IMR-90 (cell line): ENCODE measurements at regions not wholly inside any gene's neighbourhood (a gene's known extent, or its start where the extent isn't known, plus 50 kb on each side); places are given as distances from the start of the nearest gene placed in this dataset.

Source experiments
- ATAC-seq: fragments of 200-7000 bp; cut with Tn5 transposase; 2 replicates; pipeline ENCODE4 v1.9.1; 2020; ENCODE audit warnings: low read depth, mild to moderate bottlenecking, moderate library complexity
- BruUV-seq: library from RNA; stranded (reverse); fragments of 400-500 nt; replicated peaks from 2 replicates; lab custom pipeline; 2021; lab: Mats Ljungman, UMichigan
- CTCF ChIA-PET: fragments of 300-600 bp; formaldehyde crosslinking; extraction: SDS; loops from one replicate; lab custom pipeline; 2021; ENCODE audit warnings: antibody characterized with exemption; lab: Yijun Ruan, JAX
- POLR2A ChIA-PET: fragments of 300-600 bp; sonication (Branson Sonifier 250); formaldehyde crosslinking; loops from one replicate; lab custom pipeline; 2022; ENCODE audit warnings: antibody characterized with exemption; ENCODE audit not compliant: unreplicated experiment; lab: Charles Lee
- DNase-seq: peaks from one replicate; pipeline ENCODE4 v3.0.0; 2013
- H2AFZ ChIP-seq: replicated peaks from 2 replicates; pipeline ENCODE3; 2013; ENCODE audit warnings: low read length, mild to moderate bottlenecking; ENCODE audit not compliant: poor library complexity
- H2AK5ac ChIP-seq: 2 replicates; pipeline ENCODE4 v1.6.1; 2013; ENCODE audit warnings: low read depth, low read length, inconsistent platforms
- H2AK9ac ChIP-seq: replicated peaks from 2 replicates; pipeline ENCODE3; 2013; ENCODE audit warnings: mild to moderate bottlenecking, low read depth, low read length, moderate library complexity; ENCODE audit not compliant: poor library complexity
- H2BK120ac ChIP-seq: 2 replicates; pipeline ENCODE4 v1.6.1; 2013; ENCODE audit warnings: low read depth, low read length, inconsistent platforms
- H2BK15ac ChIP-seq: 3 replicates; pipeline ENCODE4 v1.6.1; 2013; ENCODE audit warnings: low read depth, low read length, inconsistent platforms
- H2BK20ac ChIP-seq: 2 replicates; pipeline ENCODE4 v1.6.1; 2013; ENCODE audit warnings: low read depth, mild to moderate bottlenecking, inconsistent platforms, low read length, moderate library complexity
- H2BK5ac ChIP-seq: 2 replicates; pipeline ENCODE4 v1.6.1; 2013; ENCODE audit warnings: mild to moderate bottlenecking, low read depth, low read length, inconsistent platforms; ENCODE audit not compliant: poor library complexity, severe bottlenecking
- H3K14ac ChIP-seq: replicated peaks from 2 replicates; pipeline ENCODE4 v1.6.1; 2013; ENCODE audit warnings: low read depth, low read length, inconsistent platforms
- H3K18ac ChIP-seq: 2 replicates; pipeline ENCODE4 v1.6.1; 2013; ENCODE audit warnings: low read depth, low read length, control low read depth
- H3K23ac ChIP-seq: 2 replicates; pipeline ENCODE4 v1.6.1; 2013; ENCODE audit warnings: low read depth, low read length, inconsistent platforms
- H3K27ac ChIP-seq: 2 replicates; pipeline ENCODE4 v1.5.1; 2013; ENCODE audit warnings: mild to moderate bottlenecking, control low read depth, low read length; ENCODE audit not compliant: insufficient read depth
- H3K27me3 ChIP-seq: 2 replicates; pipeline ENCODE4 v1.6.1; 2013; ENCODE audit warnings: low read length; ENCODE audit not compliant: control insufficient read depth, insufficient read depth
- H3K36me3 ChIP-seq: 2 replicates; pipeline ENCODE4 v1.6.1; 2013; ENCODE audit warnings: low read length, mixed read lengths; ENCODE audit not compliant: control insufficient read depth, insufficient read depth
- H3K4ac ChIP-seq: 2 replicates; pipeline ENCODE4 v1.6.1; 2013; ENCODE audit warnings: low read depth, low read length, inconsistent platforms
- H3K4me1 ChIP-seq: 2 replicates; pipeline ENCODE4 v1.6.1; 2013; ENCODE audit warnings: low read length, mixed read lengths; ENCODE audit not compliant: control insufficient read depth, insufficient read depth
- H3K4me2 ChIP-seq: 2 replicates; pipeline ENCODE4 v1.6.1; 2013; ENCODE audit warnings: low read depth, mild to moderate bottlenecking, control low read depth, low read length, moderate library complexity
- H3K4me3 ChIP-seq: 2 replicates; pipeline ENCODE4 v1.5.1; 2013; ENCODE audit warnings: low read depth, mild to moderate bottlenecking, control low read depth, low read length, moderate library complexity; ENCODE audit not compliant: insufficient read depth
- H3K56ac ChIP-seq: 2 replicates; pipeline ENCODE4 v1.6.1; 2013; ENCODE audit warnings: low read length, inconsistent platforms; ENCODE audit not compliant: insufficient read depth; ENCODE audit errors: extremely low read depth
- H3K79me1 ChIP-seq, 2 experiments: 2 replicates each; pipeline ENCODE4 v1.6.1; 2013; ENCODE audit warnings: low read length in 2 of 2, inconsistent platforms in 1 of 2, low read depth in 1 of 2
- H3K9ac ChIP-seq: 2 replicates; pipeline ENCODE4 v1.6.1; 2013; ENCODE audit warnings: low read depth, low read length, control low read depth
- H3K9me1 ChIP-seq: 2 replicates; pipeline ENCODE4 v1.6.1; 2013; ENCODE audit warnings: low read length, inconsistent platforms; ENCODE audit not compliant: insufficient read depth
- H3K9me3 ChIP-seq: 2 replicates; pipeline ENCODE4 v1.6.1; 2013; ENCODE audit warnings: low read length; ENCODE audit not compliant: control insufficient read depth, insufficient read depth
- H4K20me1 ChIP-seq: 2 replicates; pipeline ENCODE4 v1.6.1; 2013; ENCODE audit warnings: low read length, inconsistent platforms; ENCODE audit not compliant: insufficient read depth
- H4K5ac ChIP-seq: 2 replicates; pipeline ENCODE4 v1.6.1; 2013; ENCODE audit warnings: mild to moderate bottlenecking, low read depth, low read length, control low read depth
- H4K8ac ChIP-seq, 2 experiments: 2 replicates each; pipeline ENCODE4 v1.6.1; 2013; ENCODE audit warnings: low read depth in 2 of 2, low read length in 2 of 2, control low read depth in 1 of 2, inconsistent platforms in 1 of 2
- H4K91ac ChIP-seq: 2 replicates; pipeline ENCODE4 v1.6.1; 2013; ENCODE audit warnings: low read depth, low read length, inconsistent platforms; ENCODE audit not compliant: insufficient read depth
- MAFK ChIP-seq: IDR thresholded peaks from 2 replicates; pipeline ENCODE4 v1.6.1; 2012; ENCODE audit warnings: low read depth, low read length, improper control_type of control experiment
- SMC3 ChIP-seq: fragments of 150-350 bp; IDR thresholded peaks from 2 replicates; pipeline ENCODE4 v1.6.1; 2016; ENCODE audit warnings: low read depth, mild to moderate bottlenecking, antibody characterized with exemption, low read length, moderate library complexity
- WGBS, 2 experiments: methylation state at CpG; one replicate each; pipeline versions ENCODE4 v1.1.5 to v1.1.7; 2013; ENCODE audit warnings: missing lambda C conversion rate in 2 of 2; ENCODE audit not compliant: insufficient read length in 1 of 2; ENCODE audit errors: extremely low coverage in 2 of 2; 5-methylcytosine and 5-hydroxymethylcytosine counted together
- dilution Hi-C: fragments of 300-500 bp; cut with HindIII; formaldehyde crosslinking; loops from one replicate; pipeline ENCODE4 v1.14.3; 2018; ENCODE audit warnings: low sequenced_read_pairs; ENCODE audit not compliant: unreplicated experiment
- in situ Hi-C: fragments of 300-500 bp; cut with MboI; formaldehyde crosslinking; loops from 3 replicates; pipeline ENCODE4 v1.14.3; 2019; ENCODE audit warnings: low sequenced_read_pairs, inconsistent platforms, mixed read lengths
- intact Hi-C: fragments of 100-400 bp; cut with micrococcal nuclease; formaldehyde crosslinking; loops from 2 replicates; pipeline ENCODE4 v1.10.0; 2022

- H2AK9ac ChIP-seq: no peak overlapping the region
- no peaks in the 10 kb centered on the region for H3K36me3 ChIP-seq
- H2BK120ac ChIP-seq: no peak overlapping the region
- H4K91ac ChIP-seq: no peak overlapping the region
- TF ChIP-seq MAFK: peak; percentile 95
- TF ChIP-seq SMC3: no peak
- no peak overlapping the region for H4K5ac ChIP-seq
- no peak overlapping the region for H3K23ac ChIP-seq
- H3K27me3 ChIP-seq: no peaks in the 10 kb centered on the region
- H3K4ac ChIP-seq: no peak overlapping the region
- ATAC-seq (no peak), DNase-seq (no peak)
- POLR2A ChIA-PET: no interaction called here
- no CpG with 5 or more reads among the region's 3 CpGs for WGBS, 2 experiments
- no peaks in the 10 kb centered on the region for H3K4me1 ChIP-seq
- H3K56ac ChIP-seq: no peak overlapping the region
- H3K9ac ChIP-seq: no peak overlapping the region
- H3K18ac ChIP-seq: no peak overlapping the region
- no peaks in the 10 kb centered on the region for H3K79me1 ChIP-seq
- dilution Hi-C loops (no loop called here), intact Hi-C loops (no loop called here), in situ Hi-C loops (no loop called here)
- H3K4me2 ChIP-seq: no peak overlapping the region
- H2BK15ac ChIP-seq: no peak overlapping the region
- no peak overlapping the region for H2AK5ac ChIP-seq
- no peaks in the 10 kb centered on the region for H3K9me1 ChIP-seq
- H3K27ac ChIP-seq: no peak overlapping the region
- no TSS peak for BruUV-seq
- no peak overlapping the region for H2AFZ ChIP-seq
- no peak overlapping the region for H4K8ac ChIP-seq
- no peak overlapping the region for H3K14ac ChIP-seq
- no peak overlapping the region for H3K4me3 ChIP-seq
- CTCF ChIA-PET: no interaction called here
- no peak overlapping the region for H2BK5ac ChIP-seq
- no peaks in the 10 kb centered on the region for H4K20me1 ChIP-seq
- H3K9me3 ChIP-seq: peaks cover 4% of the 10 kb centered on the region; the same call in 1 of the 2 replicates
- no peak overlapping the region for H2BK20ac ChIP-seq
Measured at GRCh38 chr9:8019636-8020035, 220.1 kb upstream of the DMAC1 start.
